Fibroblast of villous mesenchyme (primary cell): ENCODE measurements at regions not wholly inside any gene's neighbourhood (a gene's known extent, or its start where the extent isn't known, plus 50 kb on each side); places are given as distances from the start of the nearest gene placed in this dataset.

ENCODE experiments used
- DNase-seq: peaks from one replicate; pipeline ENCODE4 v3.0.0-alpha.2; 2010; ENCODE audit warnings: low read depth
- H3K4me3 ChIP-seq: 2 replicates; pipeline ENCODE4 v1.5.1; 2011; ENCODE audit warnings: low read depth, mild to moderate bottlenecking, low read length
- CTCF ChIP-seq: IDR thresholded peaks from 2 replicates; pipeline ENCODE4 v1.5.1; 2012; ENCODE audit warnings: low read depth, mild to moderate bottlenecking, low read length; ENCODE audit not compliant: insufficient read depth

- H3K4me3 ChIP-seq = no peak overlapping the region
- TF ChIP-seq CTCF = no peak
- DNase-seq = no peak
These were observed 367.2 kb upstream of the DDHD1 start for GRCh38 chr14:53520078-53520928.

- no peak for DNase-seq
These were observed 366.0 kb upstream of the DDHD1 start for GRCh38 chr14:53519137-53519536.

GRCh38 chr14:53517270-53517960 lies 364.3 kb upstream of the DDHD1 start:
- no peak for TF ChIP-seq CTCF
- H3K4me3 ChIP-seq = no peak overlapping the region
- no peak for DNase-seq

More at GRCh38 chr14:53519137-53519536, 366.0 kb upstream of the DDHD1 start:
- no peak for TF ChIP-seq CTCF
- no peak overlapping the region for H3K4me3 ChIP-seq

- TF ChIP-seq CTCF = no peak
- no peak overlapping the region for H3K4me3 ChIP-seq
- peak; percentile 78 for DNase-seq
These were observed 363.2 kb upstream of the DDHD1 start for GRCh38 chr14:53516261-53516774.

GRCh38 chr14:53515276-53515675 lies 362.2 kb upstream of the DDHD1 start:
- DNase-seq = no peak
- TF ChIP-seq CTCF = no peak
- H3K4me3 ChIP-seq = no peak overlapping the region

- H3K4me3 ChIP-seq = no peak overlapping the region
- TF ChIP-seq CTCF = no peak
- DNase-seq = no peak
These were observed 361.1 kb upstream of the DDHD1 start for GRCh38 chr14:53514197-53514596.
